IMR-90 (cell line): ENCODE measurements at regions not wholly inside any gene's neighbourhood (a gene's known extent, or its start where the extent isn't known, plus 50 kb on each side); places are given as distances from the start of the nearest gene placed in this dataset.
A peak's percentile ranks its signal among the peaks of the same experiment; 100 is the strongest.

Experiments used
- ATAC-seq: fragments of 200-7000 bp; cut with Tn5 transposase; 2 replicates; pipeline ENCODE4 v1.9.1; 2020; ENCODE audit warnings: low read depth, mild to moderate bottlenecking, moderate library complexity
- BruUV-seq: library from RNA; stranded (reverse); fragments of 400-500 nt; replicated peaks from 2 replicates; lab custom pipeline; 2021; lab: Mats Ljungman, UMichigan
- CTCF ChIA-PET: fragments of 300-600 bp; formaldehyde crosslinking; extraction: SDS; loops from one replicate; lab custom pipeline; 2021; ENCODE audit warnings: antibody characterized with exemption; lab: Yijun Ruan, JAX
- POLR2A ChIA-PET: fragments of 300-600 bp; sonication (Branson Sonifier 250); formaldehyde crosslinking; loops from one replicate; lab custom pipeline; 2022; ENCODE audit warnings: antibody characterized with exemption; ENCODE audit not compliant: unreplicated experiment; lab: Charles Lee
- DNase-seq: peaks from one replicate; pipeline ENCODE4 v3.0.0; 2013
- H2AFZ ChIP-seq: replicated peaks from 2 replicates; pipeline ENCODE3; 2013; ENCODE audit warnings: low read length, mild to moderate bottlenecking; ENCODE audit not compliant: poor library complexity
- H2AK5ac ChIP-seq: 2 replicates; pipeline ENCODE4 v1.6.1; 2013; ENCODE audit warnings: low read depth, low read length, inconsistent platforms
- H2AK9ac ChIP-seq: replicated peaks from 2 replicates; pipeline ENCODE3; 2013; ENCODE audit warnings: mild to moderate bottlenecking, low read depth, low read length, moderate library complexity; ENCODE audit not compliant: poor library complexity
- H2BK120ac ChIP-seq: 2 replicates; pipeline ENCODE4 v1.6.1; 2013; ENCODE audit warnings: low read depth, low read length, inconsistent platforms
- H2BK15ac ChIP-seq: 3 replicates; pipeline ENCODE4 v1.6.1; 2013; ENCODE audit warnings: low read depth, low read length, inconsistent platforms
- H2BK20ac ChIP-seq: 2 replicates; pipeline ENCODE4 v1.6.1; 2013; ENCODE audit warnings: low read depth, mild to moderate bottlenecking, inconsistent platforms, low read length, moderate library complexity
- H2BK5ac ChIP-seq: 2 replicates; pipeline ENCODE4 v1.6.1; 2013; ENCODE audit warnings: mild to moderate bottlenecking, low read depth, low read length, inconsistent platforms; ENCODE audit not compliant: poor library complexity, severe bottlenecking
- H3K14ac ChIP-seq: replicated peaks from 2 replicates; pipeline ENCODE4 v1.6.1; 2013; ENCODE audit warnings: low read depth, low read length, inconsistent platforms
- H3K18ac ChIP-seq: 2 replicates; pipeline ENCODE4 v1.6.1; 2013; ENCODE audit warnings: low read depth, low read length, control low read depth
- H3K23ac ChIP-seq: 2 replicates; pipeline ENCODE4 v1.6.1; 2013; ENCODE audit warnings: low read depth, low read length, inconsistent platforms
- H3K27ac ChIP-seq: 2 replicates; pipeline ENCODE4 v1.5.1; 2013; ENCODE audit warnings: mild to moderate bottlenecking, control low read depth, low read length; ENCODE audit not compliant: insufficient read depth
- H3K27me3 ChIP-seq: 2 replicates; pipeline ENCODE4 v1.6.1; 2013; ENCODE audit warnings: low read length; ENCODE audit not compliant: control insufficient read depth, insufficient read depth
- H3K36me3 ChIP-seq: 2 replicates; pipeline ENCODE4 v1.6.1; 2013; ENCODE audit warnings: low read length, mixed read lengths; ENCODE audit not compliant: control insufficient read depth, insufficient read depth
- H3K4ac ChIP-seq: 2 replicates; pipeline ENCODE4 v1.6.1; 2013; ENCODE audit warnings: low read depth, low read length, inconsistent platforms
- H3K4me1 ChIP-seq: 2 replicates; pipeline ENCODE4 v1.6.1; 2013; ENCODE audit warnings: low read length, mixed read lengths; ENCODE audit not compliant: control insufficient read depth, insufficient read depth
- H3K4me2 ChIP-seq: 2 replicates; pipeline ENCODE4 v1.6.1; 2013; ENCODE audit warnings: low read depth, mild to moderate bottlenecking, control low read depth, low read length, moderate library complexity
- H3K4me3 ChIP-seq: 2 replicates; pipeline ENCODE4 v1.5.1; 2013; ENCODE audit warnings: low read depth, mild to moderate bottlenecking, control low read depth, low read length, moderate library complexity; ENCODE audit not compliant: insufficient read depth
- H3K56ac ChIP-seq: 2 replicates; pipeline ENCODE4 v1.6.1; 2013; ENCODE audit warnings: low read length, inconsistent platforms; ENCODE audit not compliant: insufficient read depth; ENCODE audit errors: extremely low read depth
- H3K79me1 ChIP-seq, 2 experiments: 2 replicates each; pipeline ENCODE4 v1.6.1; 2013; ENCODE audit warnings: low read length in 2 of 2, inconsistent platforms in 1 of 2, low read depth in 1 of 2
- H3K9ac ChIP-seq: 2 replicates; pipeline ENCODE4 v1.6.1; 2013; ENCODE audit warnings: low read depth, low read length, control low read depth
- H3K9me1 ChIP-seq: 2 replicates; pipeline ENCODE4 v1.6.1; 2013; ENCODE audit warnings: low read length, inconsistent platforms; ENCODE audit not compliant: insufficient read depth
- H3K9me3 ChIP-seq: 2 replicates; pipeline ENCODE4 v1.6.1; 2013; ENCODE audit warnings: low read length; ENCODE audit not compliant: control insufficient read depth, insufficient read depth
- H4K20me1 ChIP-seq: 2 replicates; pipeline ENCODE4 v1.6.1; 2013; ENCODE audit warnings: low read length, inconsistent platforms; ENCODE audit not compliant: insufficient read depth
- H4K5ac ChIP-seq: 2 replicates; pipeline ENCODE4 v1.6.1; 2013; ENCODE audit warnings: mild to moderate bottlenecking, low read depth, low read length, control low read depth
- H4K8ac ChIP-seq, 2 experiments: 2 replicates each; pipeline ENCODE4 v1.6.1; 2013; ENCODE audit warnings: low read depth in 2 of 2, low read length in 2 of 2, control low read depth in 1 of 2, inconsistent platforms in 1 of 2
- H4K91ac ChIP-seq: 2 replicates; pipeline ENCODE4 v1.6.1; 2013; ENCODE audit warnings: low read depth, low read length, inconsistent platforms; ENCODE audit not compliant: insufficient read depth
- CEBPB ChIP-seq: IDR thresholded peaks from 2 replicates; pipeline ENCODE4 v1.6.1; 2012; ENCODE audit warnings: low read depth, low read length, improper control_type of control experiment
- ELK1 ChIP-seq: fragments of 150-350 bp; IDR thresholded peaks from 2 replicates; pipeline ENCODE4 v1.6.1; 2016; ENCODE audit warnings: low read depth, mild to moderate bottlenecking, low read length, moderate library complexity, borderline replicate concordance
- MAFK ChIP-seq: IDR thresholded peaks from 2 replicates; pipeline ENCODE4 v1.6.1; 2012; ENCODE audit warnings: low read depth, low read length, improper control_type of control experiment
- NFE2L2 ChIP-seq: fragments of 150-350 bp; IDR thresholded peaks from 2 replicates; pipeline ENCODE4 v1.6.1; 2016; ENCODE audit warnings: low read depth, mild to moderate bottlenecking, low read length
- RAD21 ChIP-seq: IDR thresholded peaks from 2 replicates; pipeline ENCODE4 v1.6.1; 2012; ENCODE audit warnings: low read length, improper control_type of control experiment
- RCOR1 ChIP-seq: IDR thresholded peaks from 2 replicates; pipeline ENCODE4 v1.6.1; 2012; ENCODE audit warnings: mild to moderate bottlenecking, low read length, improper control_type of control experiment; ENCODE audit not compliant: insufficient replicate concordance
- RFX5 ChIP-seq: IDR thresholded peaks from 2 replicates; pipeline ENCODE4 v1.8.0; 2012; ENCODE audit warnings: low read depth, mild to moderate bottlenecking, low read length, moderate library complexity
- dilution Hi-C: fragments of 300-500 bp; cut with HindIII; formaldehyde crosslinking; loops from one replicate; pipeline ENCODE4 v1.14.3; 2018; ENCODE audit warnings: low sequenced_read_pairs; ENCODE audit not compliant: unreplicated experiment
- in situ Hi-C: fragments of 300-500 bp; cut with MboI; formaldehyde crosslinking; loops from 3 replicates; pipeline ENCODE4 v1.14.3; 2019; ENCODE audit warnings: low sequenced_read_pairs, inconsistent platforms, mixed read lengths
- intact Hi-C: fragments of 100-400 bp; cut with micrococcal nuclease; formaldehyde crosslinking; loops from 2 replicates; pipeline ENCODE4 v1.10.0; 2022
- TF ChIP-seq, protein P1 (sequence below): conservative IDR thresholded peaks from 2 replicates; pipeline ENCODE4 v1.5.1; 2012; ENCODE audit warnings: mild to moderate bottlenecking, low read depth, low read length, improper control_type of control experiment

DNA sequence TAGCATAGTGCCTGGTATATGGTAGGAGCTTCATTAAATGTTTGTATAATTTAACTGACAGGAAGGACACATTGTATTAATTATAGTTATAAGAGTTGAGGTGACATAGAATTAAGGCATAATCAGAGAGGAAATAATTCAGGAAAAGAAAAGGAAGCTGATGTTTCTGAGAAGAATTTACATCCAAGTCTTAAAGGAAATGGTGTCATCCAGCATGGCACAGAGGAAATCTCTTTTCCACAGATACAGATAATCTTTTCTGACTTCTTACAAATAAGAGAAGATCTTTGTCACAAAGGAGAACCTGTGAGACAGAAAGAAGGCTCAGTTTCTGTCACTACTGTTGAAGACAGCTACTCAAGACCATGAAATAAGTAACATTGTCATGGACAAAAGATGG, 222.5 kb downstream of the GJA1 start:
- BruUV-seq = no TSS peak
- POLR2A ChIA-PET = no interaction called here
- in situ Hi-C loops = no loop called here

More for the DNA sequence above, 222.5 kb downstream of the GJA1 start:
- H3K4me1 ChIP-seq = peaks cover 4% of the 10 kb centered on the region
- no peaks in the 10 kb centered on the region for H3K79me1 ChIP-seq
- no peak overlapping the region for H4K91ac ChIP-seq
- no peak overlapping the region for H4K5ac ChIP-seq
- dilution Hi-C loops (no loop called here), intact Hi-C loops (no loop called here)
- no peak overlapping the region for H3K14ac ChIP-seq
- no peak overlapping the region for H3K9ac ChIP-seq
- H3K4me3 ChIP-seq = no peak overlapping the region
- no peak overlapping the region for H2BK5ac ChIP-seq
- H3K23ac ChIP-seq = no peak overlapping the region
- H2AFZ ChIP-seq = no peak overlapping the region
- H3K9me3 ChIP-seq = no peaks in the 10 kb centered on the region
- ATAC-seq (no peak), DNase-seq (no peak)
- H3K9me1 ChIP-seq = peaks cover 9% of the 10 kb centered on the region
- H2AK5ac ChIP-seq = no peak overlapping the region
- no peak overlapping the region for H3K27ac ChIP-seq
- no peaks in the 10 kb centered on the region for H3K36me3 ChIP-seq
- CTCF ChIA-PET = interaction anchor here (0.9 kb wide), 1 partner anchor 192 kb away, joined by 3 read pairs; no protein-coding TSS in a partner anchor
- H2AK9ac ChIP-seq = no peak overlapping the region
- no peak overlapping the region for H3K56ac ChIP-seq
- H3K4ac ChIP-seq = no peak overlapping the region
- peak overlapping the region; percentile 44; the same call in 1 of the 2 replicates for H3K18ac ChIP-seq
- H3K4me2 ChIP-seq = no peak overlapping the region
- no peak overlapping the region for H4K8ac ChIP-seq
- TF ChIP-seq NFE2L2 = no peak
- TF ChIP-seq ELK1 = no peak
- TF ChIP-seq RAD21 = no peak
- no peak for TF ChIP-seq RFX5
- TF ChIP-seq CEBPB = no peak
- TF ChIP-seq, protein P1, sequence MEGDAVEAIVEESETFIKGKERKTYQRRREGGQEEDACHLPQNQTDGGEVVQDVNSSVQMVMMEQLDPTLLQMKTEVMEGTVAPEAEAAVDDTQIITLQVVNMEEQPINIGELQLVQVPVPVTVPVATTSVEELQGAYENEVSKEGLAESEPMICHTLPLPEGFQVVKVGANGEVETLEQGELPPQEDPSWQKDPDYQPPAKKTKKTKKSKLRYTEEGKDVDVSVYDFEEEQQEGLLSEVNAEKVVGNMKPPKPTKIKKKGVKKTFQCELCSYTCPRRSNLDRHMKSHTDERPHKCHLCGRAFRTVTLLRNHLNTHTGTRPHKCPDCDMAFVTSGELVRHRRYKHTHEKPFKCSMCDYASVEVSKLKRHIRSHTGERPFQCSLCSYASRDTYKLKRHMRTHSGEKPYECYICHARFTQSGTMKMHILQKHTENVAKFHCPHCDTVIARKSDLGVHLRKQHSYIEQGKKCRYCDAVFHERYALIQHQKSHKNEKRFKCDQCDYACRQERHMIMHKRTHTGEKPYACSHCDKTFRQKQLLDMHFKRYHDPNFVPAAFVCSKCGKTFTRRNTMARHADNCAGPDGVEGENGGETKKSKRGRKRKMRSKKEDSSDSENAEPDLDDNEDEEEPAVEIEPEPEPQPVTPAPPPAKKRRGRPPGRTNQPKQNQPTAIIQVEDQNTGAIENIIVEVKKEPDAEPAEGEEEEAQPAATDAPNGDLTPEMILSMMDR = no peak
- TF ChIP-seq RCOR1 = no peak
- TF ChIP-seq MAFK = no peak
- H4K20me1 ChIP-seq = no peaks in the 10 kb centered on the region
- H2BK15ac ChIP-seq = peak overlapping the region; percentile 64; the same call in 1 of the 3 replicates
- H2BK120ac ChIP-seq = no peak overlapping the region
- H2BK20ac ChIP-seq = no peak overlapping the region
- H3K27me3 ChIP-seq = no peaks in the 10 kb centered on the region
